ENCODE measurements at regions not wholly inside any gene's neighbourhood (a gene's known extent, or its start where the extent isn't known, plus 50 kb on each side); places are given as distances from the start of the nearest gene placed in this dataset.

DNA sequence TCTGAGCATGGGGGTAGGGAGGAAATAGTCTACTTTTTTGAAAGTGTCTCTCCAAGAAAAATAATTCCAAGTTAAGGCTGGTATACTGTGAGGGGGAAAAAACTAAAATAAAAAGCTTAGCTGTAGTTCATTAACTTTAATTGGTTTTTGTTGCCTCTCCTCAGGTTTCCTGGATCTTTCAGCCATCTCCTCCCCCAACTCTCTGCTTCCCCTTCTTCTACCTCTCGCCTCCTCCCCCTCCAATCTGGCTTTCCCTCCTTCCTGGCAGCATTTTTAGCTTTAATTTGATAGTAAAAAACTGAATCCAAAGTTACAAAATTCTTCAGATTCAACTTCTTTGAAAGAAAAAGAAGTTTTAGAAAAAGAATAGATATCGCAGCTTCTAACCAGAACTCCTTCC lies 462.6 kb downstream of the CETN3 start:
- TF ChIP-seq, protein P1, sequence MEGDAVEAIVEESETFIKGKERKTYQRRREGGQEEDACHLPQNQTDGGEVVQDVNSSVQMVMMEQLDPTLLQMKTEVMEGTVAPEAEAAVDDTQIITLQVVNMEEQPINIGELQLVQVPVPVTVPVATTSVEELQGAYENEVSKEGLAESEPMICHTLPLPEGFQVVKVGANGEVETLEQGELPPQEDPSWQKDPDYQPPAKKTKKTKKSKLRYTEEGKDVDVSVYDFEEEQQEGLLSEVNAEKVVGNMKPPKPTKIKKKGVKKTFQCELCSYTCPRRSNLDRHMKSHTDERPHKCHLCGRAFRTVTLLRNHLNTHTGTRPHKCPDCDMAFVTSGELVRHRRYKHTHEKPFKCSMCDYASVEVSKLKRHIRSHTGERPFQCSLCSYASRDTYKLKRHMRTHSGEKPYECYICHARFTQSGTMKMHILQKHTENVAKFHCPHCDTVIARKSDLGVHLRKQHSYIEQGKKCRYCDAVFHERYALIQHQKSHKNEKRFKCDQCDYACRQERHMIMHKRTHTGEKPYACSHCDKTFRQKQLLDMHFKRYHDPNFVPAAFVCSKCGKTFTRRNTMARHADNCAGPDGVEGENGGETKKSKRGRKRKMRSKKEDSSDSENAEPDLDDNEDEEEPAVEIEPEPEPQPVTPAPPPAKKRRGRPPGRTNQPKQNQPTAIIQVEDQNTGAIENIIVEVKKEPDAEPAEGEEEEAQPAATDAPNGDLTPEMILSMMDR (IDR thresholded peaks at IDR 0.05; ENCODE audit: poor library complexity, severe bottlenecking): no peak
- TF ChIP-seq EZH2 (IDR thresholded peaks at IDR 0.05; ENCODE audit: borderline replicate concordance, insufficient read depth, low read length, poor library complexity, severe bottlenecking): no peak
- no peak for TF ChIP-seq RAD21 (conservative IDR thresholded peaks at IDR 0.05)
- no peak for TF ChIP-seq TAF1 (IDR thresholded peaks at IDR 0.05; ENCODE audit: low read depth)

Measured in neural cell (in vitro differentiated cells).